Stimulated activated naive CD8-positive, alpha-beta T cell treated with anti-CD3 and anti-CD28 coated beads, Interleukin-15, Interleukin-2, amounts not matched to agents 100 ng/mL and 50 ng/mL, for 24 hours (primary cell): ENCODE measurements at regions not wholly inside any gene's neighbourhood (a gene's known extent, or its start where the extent isn't known, plus 50 kb on each side); places are given as distances from the start of the nearest gene placed in this dataset.
"Not testable (repeated sequence)": the region's sequence is repeated elsewhere in the genome, so short reads cannot be mapped to it uniquely, and the experiment has no call there.

Source experiments
- H3K27ac Mint-ChIP-seq: one replicate; pipeline ENCODE4 v1.8.0; 2021; ENCODE audit warnings: mild to moderate bottlenecking, mixed read lengths
- H3K27me3 Mint-ChIP-seq: one replicate; pipeline ENCODE4 v1.8.0; 2021; ENCODE audit warnings: mixed read lengths
- H3K36me3 Mint-ChIP-seq: one replicate; pipeline ENCODE4 v1.8.0; 2021; ENCODE audit warnings: low read depth, mixed read lengths
- H3K4me1 Mint-ChIP-seq: one replicate; pipeline ENCODE4 v1.8.0; 2021; ENCODE audit warnings: low read depth, mixed read lengths
- H3K4me3 Mint-ChIP-seq: one replicate; pipeline ENCODE4 v1.8.0; 2021; ENCODE audit warnings: mild to moderate bottlenecking, mixed read lengths
- H3K9me3 Mint-ChIP-seq: one replicate; pipeline ENCODE4 v1.8.0; 2021; ENCODE audit warnings: mixed read lengths

- H3K27me3 Mint-ChIP-seq, result no peaks in the 10 kb centered on the region
- no peaks in the 10 kb centered on the region for H3K9me3 Mint-ChIP-seq
- H3K4me3 Mint-ChIP-seq, result no peak overlapping the region
- H3K36me3 Mint-ChIP-seq, result no peaks in the 10 kb centered on the region
- no peak overlapping the region for H3K27ac Mint-ChIP-seq
- H3K4me1 Mint-ChIP-seq, result no peaks in the 10 kb centered on the region
Observed at GRCh38 chr7:87007038-87007437, 52.4 kb downstream of the ELAPOR2 start.

GRCh38 chr7:87004956-87005355 lies 54.5 kb downstream of the ELAPOR2 start:
- Mint-ChIP-seq H3K9me3 (no peaks in the 10 kb centered on the region), H3K4me1 (no peaks in the 10 kb centered on the region), H3K36me3 (no peaks in the 10 kb centered on the region), H3K27me3 (no peaks in the 10 kb centered on the region), H3K27ac (no peak overlapping the region), H3K4me3 (no peak overlapping the region)

- Mint-ChIP-seq H3K9me3 (no peaks in the 10 kb centered on the region), H3K4me1 (no peaks in the 10 kb centered on the region), H3K36me3 (no peaks in the 10 kb centered on the region), H3K27ac (no peak overlapping the region), H3K27me3 (no peaks in the 10 kb centered on the region), H3K4me3 (no peak overlapping the region)
Observed at GRCh38 chr7:87003872-87004798, 55.3 kb downstream of the ELAPOR2 start.

- no peak overlapping the region for H3K27ac Mint-ChIP-seq
- peaks cover 2% of the 10 kb centered on the region for H3K27me3 Mint-ChIP-seq
- H3K4me3 Mint-ChIP-seq, result no peak overlapping the region
- H3K36me3 Mint-ChIP-seq, result no peaks in the 10 kb centered on the region
- no peaks in the 10 kb centered on the region for H3K4me1 Mint-ChIP-seq
- no peaks in the 10 kb centered on the region for H3K9me3 Mint-ChIP-seq
Observed at GRCh38 chr7:87001214-87001613, 58.2 kb downstream of the ELAPOR2 start.

- H3K9me3 Mint-ChIP-seq, result no peaks in the 10 kb centered on the region
- H3K4me3 Mint-ChIP-seq, result no peak overlapping the region
- no peak overlapping the region for H3K27ac Mint-ChIP-seq
- no peaks in the 10 kb centered on the region for H3K36me3 Mint-ChIP-seq
- H3K4me1 Mint-ChIP-seq, result no peaks in the 10 kb centered on the region
- peaks cover 2% of the 10 kb centered on the region for H3K27me3 Mint-ChIP-seq
Observed at GRCh38 chr7:87000344-87000743, 59.1 kb downstream of the ELAPOR2 start.

- H3K4me3 Mint-ChIP-seq, result no peak overlapping the region
Observed at GRCh38 chr7:86999750-87000149, 59.7 kb downstream of the ELAPOR2 start.

GRCh38 chr7:86995814-86996213 lies 63.6 kb downstream of the ELAPOR2 start:
- Mint-ChIP-seq H3K36me3 (no peaks in the 10 kb centered on the region), H3K4me1 (no peaks in the 10 kb centered on the region), H3K27me3 (peaks cover 2% of the 10 kb centered on the region), H3K4me3 (no peak overlapping the region), H3K27ac (no peak overlapping the region), H3K9me3 (no peaks in the 10 kb centered on the region)

More at GRCh38 chr7:86999750-87000149, 59.7 kb downstream of the ELAPOR2 start:
- H3K4me1 Mint-ChIP-seq, result no peaks in the 10 kb centered on the region
- H3K9me3 Mint-ChIP-seq, result no peaks in the 10 kb centered on the region
- no peaks in the 10 kb centered on the region for H3K36me3 Mint-ChIP-seq
- H3K27ac Mint-ChIP-seq, result no peak overlapping the region
- H3K27me3 Mint-ChIP-seq, result peaks cover 2% of the 10 kb centered on the region

- H3K27ac Mint-ChIP-seq, result no peak overlapping the region
- H3K4me1 Mint-ChIP-seq, result no peaks in the 10 kb centered on the region
- peaks cover 2% of the 10 kb centered on the region for H3K27me3 Mint-ChIP-seq
- no peak overlapping the region for H3K4me3 Mint-ChIP-seq
- no peaks in the 10 kb centered on the region for H3K36me3 Mint-ChIP-seq
- no peaks in the 10 kb centered on the region for H3K9me3 Mint-ChIP-seq
Observed at GRCh38 chr7:86995052-86995725, 64.3 kb downstream of the ELAPOR2 start.

- H3K9me3 Mint-ChIP-seq, result no peaks in the 10 kb centered on the region
- H3K36me3 Mint-ChIP-seq, result no peaks in the 10 kb centered on the region
- H3K4me1 Mint-ChIP-seq, result no peaks in the 10 kb centered on the region
- H3K27me3 Mint-ChIP-seq, result no peaks in the 10 kb centered on the region
- no peak overlapping the region for H3K27ac Mint-ChIP-seq
- no peak overlapping the region for H3K4me3 Mint-ChIP-seq
Observed at GRCh38 chr7:86991771-86992191, 67.7 kb downstream of the ELAPOR2 start.

- H3K4me3 Mint-ChIP-seq, result no peak overlapping the region
- H3K27ac Mint-ChIP-seq, result no peak overlapping the region
- no peaks in the 10 kb centered on the region for H3K9me3 Mint-ChIP-seq
- no peaks in the 10 kb centered on the region for H3K36me3 Mint-ChIP-seq
- H3K27me3 Mint-ChIP-seq, result no peaks in the 10 kb centered on the region
- no peaks in the 10 kb centered on the region for H3K4me1 Mint-ChIP-seq
Observed at GRCh38 chr7:86991093-86991769, 68.2 kb downstream of the ELAPOR2 start.

GRCh38 chr7:86989407-86989806 lies 70.0 kb downstream of the ELAPOR2 start:
- no peak overlapping the region for H3K4me3 Mint-ChIP-seq
- no peaks in the 10 kb centered on the region for H3K36me3 Mint-ChIP-seq
- no peaks in the 10 kb centered on the region for H3K4me1 Mint-ChIP-seq
- H3K27me3 Mint-ChIP-seq, result no peaks in the 10 kb centered on the region
- H3K27ac Mint-ChIP-seq, result no peak overlapping the region
- no peaks in the 10 kb centered on the region for H3K9me3 Mint-ChIP-seq

GRCh38 chr7:86987834-86988233 lies 71.6 kb downstream of the ELAPOR2 start:
- H3K9me3 Mint-ChIP-seq, H3K4me3 Mint-ChIP-seq, H3K4me1 Mint-ChIP-seq, H3K36me3 Mint-ChIP-seq, H3K27me3 Mint-ChIP-seq, H3K27ac Mint-ChIP-seq: not testable (repeated sequence)

GRCh38 chr7:86987358-86987757 lies 72.1 kb downstream of the ELAPOR2 start:
- not testable (repeated sequence) for H3K27ac Mint-ChIP-seq, H3K36me3 Mint-ChIP-seq

GRCh38 chr7:86985342-86985741 lies 74.1 kb downstream of the ELAPOR2 start:
- not testable (repeated sequence) for H3K27me3 Mint-ChIP-seq, H3K9me3 Mint-ChIP-seq, H3K36me3 Mint-ChIP-seq, H3K27ac Mint-ChIP-seq, H3K4me3 Mint-ChIP-seq
- peaks cover 12% of the 10 kb centered on the region for H3K4me1 Mint-ChIP-seq

More at GRCh38 chr7:86987358-86987757, 72.1 kb downstream of the ELAPOR2 start:
- H3K4me1 Mint-ChIP-seq, H3K27me3 Mint-ChIP-seq, H3K9me3 Mint-ChIP-seq, H3K4me3 Mint-ChIP-seq: not testable (repeated sequence)

- H3K9me3 Mint-ChIP-seq, H3K36me3 Mint-ChIP-seq, H3K27me3 Mint-ChIP-seq, H3K4me3 Mint-ChIP-seq, H3K27ac Mint-ChIP-seq: not testable (repeated sequence)
- peaks cover 29% of the 10 kb centered on the region for H3K4me1 Mint-ChIP-seq
Observed at GRCh38 chr7:86983654-86984053, 75.8 kb downstream of the ELAPOR2 start.
